Hepatocyte (in vitro differentiated cells): ENCODE measurements at regions not wholly inside any gene's neighbourhood (a gene's known extent, or its start where the extent isn't known, plus 50 kb on each side); places are given as distances from the start of the nearest gene placed in this dataset.

Experiments used
- DNase-seq: peaks from one replicate; pipeline ENCODE4 v3.0.0-alpha.2; 2016; ENCODE audit warnings: low spot score
- H2AFZ ChIP-seq: fragments of 200-600 bp; sonication (generic); 2 replicates; pipeline ENCODE4 v1.6.0; 2016; ENCODE audit warnings: antibody characterized with exemption, mild to moderate bottlenecking
- H3K27ac ChIP-seq: fragments of 200-600 bp; sonication (generic); 2 replicates; pipeline ENCODE4 v1.5.1; 2016; ENCODE audit warnings: mild to moderate bottlenecking
- H3K27me3 ChIP-seq: fragments of 200-600 bp; sonication (generic); 2 replicates; pipeline ENCODE4 v1.6.1; 2016
- H3K36me3 ChIP-seq: fragments of 200-600 bp; sonication (generic); replicated peaks from 2 replicates; pipeline ENCODE4 v1.5.1; 2016; ENCODE audit warnings: low read depth; ENCODE audit not compliant: insufficient read depth
- H3K4me1 ChIP-seq: fragments of 200-600 bp; sonication (generic); 2 replicates; pipeline ENCODE4 v1.5.1; 2016; ENCODE audit warnings: mild to moderate bottlenecking, moderate library complexity; ENCODE audit not compliant: insufficient read depth
- H3K4me2 ChIP-seq: fragments of 200-600 bp; sonication (generic); 2 replicates; pipeline ENCODE4 v1.6.0; 2016
- H3K4me3 ChIP-seq: fragments of 200-600 bp; sonication (generic); 2 replicates; pipeline ENCODE4 v1.5.1; 2016; ENCODE audit warnings: mild to moderate bottlenecking
- H3K79me2 ChIP-seq: fragments of 200-600 bp; sonication (generic); 2 replicates; pipeline ENCODE4 v1.6.0; 2017; ENCODE audit warnings: mild to moderate bottlenecking
- H3K9me2 ChIP-seq: fragments of 200-600 bp; sonication (generic); replicated peaks from 2 replicates; pipeline ENCODE4 v1.6.0; 2017; ENCODE audit warnings: mild to moderate bottlenecking; ENCODE audit not compliant: insufficient read depth
- H3K9me3 ChIP-seq: fragments of 200-600 bp; sonication (generic); 2 replicates; pipeline ENCODE4 v1.5.1; 2016; ENCODE audit warnings: low read depth, mild to moderate bottlenecking
- H4K20me1 ChIP-seq: fragments of 200-600 bp; sonication (generic); 2 replicates; pipeline ENCODE4 v1.6.0; 2016; ENCODE audit warnings: mild to moderate bottlenecking; ENCODE audit not compliant: insufficient read depth, poor library complexity, severe bottlenecking
- CTCF ChIP-seq: fragments of 200-600 bp; sonication (generic); IDR thresholded peaks from 2 replicates; pipeline ENCODE4 v1.5.1; 2016; ENCODE audit warnings: antibody characterized with exemption, mild to moderate bottlenecking; ENCODE audit not compliant: poor library complexity
- EZH2 ChIP-seq: fragments of 200-600 bp; sonication (generic); IDR thresholded peaks from 2 replicates; pipeline ENCODE4 v1.6.1; 2016; ENCODE audit warnings: antibody characterized with exemption, mild to moderate bottlenecking, borderline replicate concordance
- EZH2phosphoT487 ChIP-seq: fragments of 200-600 bp; sonication (generic); IDR thresholded peaks from one replicate; pipeline ENCODE4 v1.6.1; 2018; ENCODE audit warnings: antibody characterized with exemption, mild to moderate bottlenecking, low read depth, moderate library complexity; ENCODE audit not compliant: unreplicated experiment, severe bottlenecking
- WGBS: methylation state at CpG from one replicate; pipeline ENCODE4 v1.1.6; 2016; ENCODE audit warnings: low lambda C conversion rate; ENCODE audit errors: missing lambda C conversion rate; 5-methylcytosine and 5-hydroxymethylcytosine counted together

GRCh38 chr6:21895555-21895954, 302.0 kb downstream of the SOX4 start:
- H3K79me2 ChIP-seq = no peaks in the 10 kb centered on the region
- H2AFZ ChIP-seq = no peak overlapping the region
- H3K4me3 ChIP-seq = no peak overlapping the region
- TF ChIP-seq EZH2phosphoT487 = no peak
- TF ChIP-seq CTCF = no peak
- TF ChIP-seq EZH2 = no peak
- DNase-seq = no peak
- H3K27ac ChIP-seq = no peak overlapping the region
- H3K4me2 ChIP-seq = no peak overlapping the region
- H3K27me3 ChIP-seq = no peaks in the 10 kb centered on the region
- no peaks in the 10 kb centered on the region for H3K36me3 ChIP-seq
- 86% methylated on average over 6 of the region's 6 CpGs for WGBS
- no peaks in the 10 kb centered on the region for H4K20me1 ChIP-seq
- no peaks in the 10 kb centered on the region for H3K9me3 ChIP-seq
- H3K9me2 ChIP-seq = no peaks in the 10 kb centered on the region
- no peaks in the 10 kb centered on the region for H3K4me1 ChIP-seq

GRCh38 chr6:21898107-21898796, 304.7 kb downstream of the SOX4 start:
- Histone ChIP-seq H3K4me1 (no peaks in the 10 kb centered on the region), H3K27ac (no peak overlapping the region), H3K9me2 (no peaks in the 10 kb centered on the region), H3K4me2 (no peak overlapping the region), H3K36me3 (no peaks in the 10 kb centered on the region), H3K9me3 (no peaks in the 10 kb centered on the region), H2AFZ (no peak overlapping the region), H3K27me3 (no peaks in the 10 kb centered on the region), H4K20me1 (no peaks in the 10 kb centered on the region), H3K79me2 (no peaks in the 10 kb centered on the region), H3K4me3 (no peak overlapping the region)
- TF ChIP-seq EZH2phosphoT487 = no peak
- TF ChIP-seq CTCF = no peak
- no peak for TF ChIP-seq EZH2
- WGBS = 83% methylated on average over 5 of the region's 5 CpGs
- no peak for DNase-seq

GRCh38 chr6:21899708-21900107, 306.2 kb downstream of the SOX4 start:
- H3K27me3 ChIP-seq = no peaks in the 10 kb centered on the region
- no peak overlapping the region for H3K4me3 ChIP-seq

More at GRCh38 chr6:21899708-21900107, 306.2 kb downstream of the SOX4 start:
- Histone ChIP-seq H3K9me3 (no peaks in the 10 kb centered on the region), H3K27ac (no peak overlapping the region), H3K9me2 (no peaks in the 10 kb centered on the region), H3K36me3 (no peaks in the 10 kb centered on the region), H4K20me1 (no peaks in the 10 kb centered on the region), H3K4me1 (no peaks in the 10 kb centered on the region), H3K79me2 (no peaks in the 10 kb centered on the region), H3K4me2 (no peak overlapping the region), H2AFZ (no peak overlapping the region)
- 63% methylated on average over 6 of the region's 6 CpGs for WGBS
- no peak for TF ChIP-seq CTCF
- TF ChIP-seq EZH2 = no peak
- TF ChIP-seq EZH2phosphoT487 = no peak
- DNase-seq = no peak
